HK-2 (cell line): ENCODE measurements at regions not wholly inside any gene's neighbourhood (a gene's known extent, or its start where the extent isn't known, plus 50 kb on each side); places are given as distances from the start of the nearest gene placed in this dataset.

Source experiments
- DNase-seq: peaks from one replicate; pipeline ENCODE4 v3.0.0-alpha.2; 2018; ENCODE audit not compliant: unreplicated experiment

DNA sequence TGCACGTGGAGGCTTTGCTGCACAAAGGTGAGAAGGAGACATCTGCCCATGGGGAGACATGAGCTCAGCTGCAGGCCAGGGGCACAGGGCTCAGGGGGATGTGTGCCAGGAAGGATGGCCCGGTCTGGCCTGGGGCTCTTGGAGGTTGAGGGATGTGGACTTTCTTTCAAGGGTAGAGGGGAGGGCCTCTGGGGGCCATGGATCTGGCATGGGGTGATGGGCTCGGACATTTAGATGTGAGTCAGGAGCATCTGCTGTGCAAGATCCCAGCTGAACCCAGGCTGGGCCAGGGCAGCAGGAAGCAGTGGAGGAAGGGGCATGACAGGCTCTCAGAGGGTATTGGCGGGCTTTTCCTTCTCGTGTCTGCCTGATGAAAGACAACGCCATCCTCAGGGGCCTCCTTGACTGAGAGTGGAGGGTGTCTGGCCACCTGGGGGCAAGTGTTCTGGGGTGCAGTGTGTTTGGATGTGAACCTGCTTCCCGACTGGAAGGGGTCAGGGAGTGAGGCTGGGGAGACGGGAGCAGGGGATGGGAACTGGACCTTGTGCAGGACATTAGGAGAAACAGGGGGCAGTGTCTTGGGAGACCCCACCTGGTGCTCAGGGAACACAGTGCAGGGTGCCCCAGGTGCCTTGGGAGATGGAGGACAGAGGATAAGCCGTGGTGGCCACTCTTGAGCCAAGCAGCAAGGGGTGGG is 156.1 kb downstream of the ERMARD start:
- DNase-seq: no peak

DNA sequence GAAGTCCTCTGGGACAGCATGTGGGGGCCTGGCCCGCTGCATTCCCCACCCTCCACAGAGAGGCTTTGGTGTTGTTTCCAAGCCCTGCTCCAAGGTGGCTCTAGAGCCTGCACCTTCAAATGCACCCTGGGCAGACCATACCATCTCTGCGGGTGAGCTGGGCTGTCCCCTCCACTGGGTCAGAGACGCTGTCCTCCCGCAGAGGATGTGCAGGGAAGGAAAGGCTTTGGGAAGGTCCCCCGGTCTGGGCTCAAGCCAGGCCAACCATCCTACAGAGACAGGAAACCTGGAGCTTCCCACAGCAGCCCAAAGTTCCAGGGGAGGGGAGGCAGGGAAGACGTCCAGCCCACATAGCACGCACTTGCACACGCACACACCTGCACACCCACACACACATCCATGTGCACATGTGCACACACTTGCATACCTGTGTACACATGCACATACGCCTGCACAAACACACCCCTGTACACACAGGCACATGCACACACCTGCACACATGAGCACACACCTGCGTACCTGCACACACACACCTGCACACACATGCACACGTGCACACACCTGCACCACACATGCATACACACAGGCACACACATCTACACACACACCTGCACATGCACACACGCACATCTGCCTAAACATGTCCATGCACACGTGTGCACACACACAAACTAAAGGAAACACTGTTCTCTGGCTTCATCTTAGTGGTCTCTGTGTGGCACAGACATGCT is 155.4 kb downstream of the ERMARD start:
- DNase-seq: no peak

DNA sequence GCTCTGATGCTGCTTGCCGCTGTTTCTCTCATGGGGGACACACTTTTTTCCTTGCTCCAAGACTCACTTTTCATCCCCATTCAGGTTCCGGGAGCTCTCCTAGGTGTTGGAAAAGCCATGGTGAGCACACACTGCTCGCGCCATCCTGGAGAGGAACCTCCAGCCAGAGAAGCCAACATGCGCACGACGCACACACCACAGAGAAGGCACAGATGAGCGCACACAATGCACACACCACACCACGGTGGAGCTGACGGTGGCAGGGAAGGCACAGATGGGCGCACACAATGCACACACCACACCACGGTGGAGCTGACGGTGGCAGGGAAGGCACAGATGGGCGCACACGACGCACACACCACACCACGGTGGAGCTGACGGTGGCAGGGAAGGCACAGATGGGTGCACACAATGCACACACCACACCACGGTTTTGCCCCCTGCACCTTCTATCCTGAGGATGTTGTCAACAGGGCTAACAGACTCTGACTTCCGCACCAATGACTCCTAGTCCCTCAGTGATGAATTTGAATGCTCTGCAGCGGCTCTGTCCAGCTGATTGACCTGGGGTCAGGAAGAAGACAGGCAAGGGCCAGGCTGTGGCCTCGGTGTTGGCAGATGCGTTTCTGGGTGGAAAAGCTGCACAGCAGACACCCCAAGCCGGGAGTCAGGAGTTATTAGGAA is 154.7 kb downstream of the ERMARD start:
- DNase-seq: no peak

DNA sequence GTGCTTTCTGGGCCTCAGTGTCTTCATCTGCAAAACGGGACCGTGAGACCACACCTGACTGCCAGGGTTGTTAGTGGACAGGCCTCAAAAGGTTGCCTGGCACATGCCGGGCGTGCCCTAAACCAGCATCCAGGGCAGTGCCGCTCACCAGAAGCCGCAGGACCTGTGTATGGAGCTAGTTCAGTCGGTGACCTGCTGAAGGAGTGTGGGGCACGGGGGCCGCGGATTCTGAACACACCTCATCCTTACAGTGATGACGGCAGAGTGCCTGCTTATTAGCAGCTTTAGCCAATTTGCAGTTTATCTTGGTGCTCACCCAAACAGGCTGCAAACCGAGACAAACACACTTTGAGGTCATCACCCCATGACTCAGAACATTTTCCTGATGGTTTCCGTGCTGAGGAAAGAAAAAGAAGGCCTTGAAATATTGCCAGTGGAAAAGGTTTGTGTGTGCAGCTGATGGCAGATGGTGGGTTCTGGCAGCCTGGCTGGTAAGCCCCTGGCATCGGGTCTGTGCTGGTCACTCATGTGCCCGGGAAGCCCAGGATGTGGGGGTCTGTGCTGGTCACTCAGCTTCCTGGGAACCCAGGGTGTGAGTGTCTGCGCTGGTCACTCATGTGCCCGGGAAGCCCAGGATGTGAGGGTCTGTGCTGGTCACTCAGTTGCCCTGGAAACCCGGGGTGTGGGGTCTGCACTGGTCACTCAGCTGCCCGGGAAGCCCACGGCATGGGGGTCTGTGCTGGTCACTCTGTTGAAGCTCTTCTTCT is 153.8 kb downstream of the ERMARD start:
- DNase-seq: no peak

DNA sequence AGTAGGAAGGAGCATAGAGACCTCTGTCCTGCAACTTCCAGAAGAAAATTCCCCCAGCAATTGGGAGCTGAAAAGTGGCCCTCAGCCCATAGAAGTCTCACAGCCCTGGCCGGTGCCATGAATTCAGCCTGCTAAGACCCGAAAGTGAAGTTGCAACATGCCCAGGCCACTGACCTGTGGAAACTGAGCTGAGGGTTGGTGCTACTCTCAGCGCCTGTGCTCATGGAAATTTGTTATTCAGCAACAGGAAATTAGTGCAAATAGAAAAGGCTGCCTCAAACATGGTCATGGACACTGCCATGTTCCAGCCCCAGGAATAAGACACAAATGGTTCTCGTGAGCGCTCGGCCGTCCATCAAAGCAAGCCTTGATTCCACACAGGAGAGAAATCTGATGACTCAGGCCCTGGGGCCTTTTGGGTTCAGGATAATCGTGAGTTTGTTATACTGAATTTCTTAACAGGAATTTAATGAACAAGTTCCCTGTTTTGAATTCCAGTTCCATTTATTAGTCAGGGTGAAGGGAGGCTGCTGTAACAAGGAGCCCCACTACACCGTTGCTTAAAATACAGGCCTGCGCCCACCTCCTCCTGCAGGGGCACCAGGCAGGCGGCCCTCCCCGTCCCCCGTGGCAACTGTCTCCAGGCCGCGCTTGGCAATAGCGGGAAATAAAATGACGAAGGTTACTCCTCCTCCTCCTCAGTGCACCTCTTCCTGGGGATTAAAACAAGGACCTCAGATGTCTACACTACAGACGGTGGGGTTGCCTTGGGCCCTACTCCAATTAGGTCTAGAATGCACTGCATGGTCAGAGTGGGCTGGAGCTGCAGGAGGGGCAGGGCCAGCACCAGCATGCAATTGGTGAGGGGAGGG is 152.9 kb downstream of the ERMARD start:
- DNase-seq: no peak

DNA sequence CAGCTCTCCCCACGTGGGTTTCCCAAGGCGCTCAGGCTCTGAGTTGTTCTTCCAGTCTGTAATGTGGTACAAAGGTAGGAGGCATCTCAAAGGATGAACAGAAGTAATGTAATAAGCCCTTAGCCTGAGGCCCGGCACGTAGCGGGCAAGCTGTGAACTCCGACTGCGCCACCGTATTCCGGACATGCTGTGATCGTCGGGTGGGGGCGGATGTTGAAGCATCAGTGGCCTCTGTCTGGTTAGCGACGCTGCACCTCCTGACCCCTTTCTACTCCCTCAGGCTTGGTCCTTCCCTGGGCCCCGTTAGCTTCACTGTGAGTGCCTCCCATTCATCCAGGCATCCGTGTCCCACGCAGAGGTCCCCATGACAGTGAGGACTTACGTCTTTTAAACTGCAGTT is 151.7 kb downstream of the ERMARD start:
- no peak for DNase-seq

DNA sequence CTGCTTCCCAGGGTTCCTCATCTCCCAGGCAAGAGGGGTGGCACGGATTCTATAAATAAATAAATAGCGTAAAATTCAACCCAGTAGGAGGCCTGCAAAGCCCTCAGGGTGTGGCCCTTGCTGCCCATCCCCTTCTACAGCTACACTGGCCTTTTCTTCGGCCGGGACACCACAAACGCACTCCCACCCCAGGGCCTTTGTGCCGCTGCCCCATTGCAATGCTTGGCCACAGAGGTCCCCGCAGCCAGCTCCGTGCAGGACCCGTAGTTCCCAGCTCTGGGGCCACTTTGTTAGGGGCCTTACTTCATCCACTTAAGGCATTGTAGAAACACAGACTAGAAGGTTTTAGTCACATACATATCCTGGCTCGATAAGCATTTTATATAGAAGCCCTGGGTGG is 151.2 kb downstream of the ERMARD start:
- no peak for DNase-seq

DNA sequence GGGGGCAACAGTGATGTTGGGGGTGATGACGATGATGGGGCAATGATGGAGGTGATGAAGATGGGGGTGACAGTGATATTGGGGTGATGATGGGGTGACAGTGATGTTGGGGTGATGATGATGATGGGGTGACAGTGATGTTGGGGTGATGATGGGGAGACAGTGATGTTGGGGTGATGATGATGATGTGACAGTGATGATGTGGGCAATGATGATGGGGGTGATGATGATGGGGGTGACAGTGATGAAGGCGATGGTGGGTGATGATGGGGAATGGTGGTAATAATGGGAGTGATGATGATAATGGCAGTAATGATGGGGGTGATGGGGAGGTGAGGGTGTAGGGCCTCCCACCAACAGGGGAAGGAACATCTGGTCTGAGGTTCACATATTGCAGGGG is 150.6 kb downstream of the ERMARD start:
- DNase-seq: no peak

DNA sequence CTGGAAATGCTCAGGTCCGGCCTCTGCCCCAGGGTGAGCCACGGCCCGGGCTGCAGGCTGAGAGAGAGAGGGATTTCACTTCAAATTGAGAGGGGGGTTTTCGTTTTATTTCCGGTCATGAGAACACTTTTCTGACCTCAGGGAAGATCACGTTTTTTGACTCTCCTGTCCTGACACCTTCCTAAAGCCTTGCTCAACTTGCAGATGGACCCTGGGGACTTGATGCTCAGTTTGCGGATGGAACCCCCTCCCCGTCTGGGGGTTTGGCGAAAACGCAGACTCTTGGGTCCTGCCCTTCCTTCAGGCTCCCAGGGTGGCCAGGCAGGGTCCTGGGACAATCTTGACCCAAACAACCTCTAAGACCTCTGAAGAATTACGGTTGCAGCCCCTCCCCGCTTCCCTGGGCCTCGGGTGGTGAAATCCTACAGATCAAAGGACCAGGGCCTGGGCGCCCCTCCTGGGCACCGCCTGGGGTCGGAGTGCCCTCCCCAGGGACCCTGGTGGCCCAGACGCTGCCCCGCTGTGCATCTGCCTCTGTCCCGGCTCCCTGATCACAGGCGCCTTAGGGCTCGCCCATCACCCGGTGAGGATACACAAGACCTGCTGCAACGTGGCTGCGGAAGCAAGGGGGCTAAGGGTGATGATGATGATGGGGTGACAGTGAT is 148.2 kb downstream of the ERMARD start:
- DNase-seq: no peak

DNA sequence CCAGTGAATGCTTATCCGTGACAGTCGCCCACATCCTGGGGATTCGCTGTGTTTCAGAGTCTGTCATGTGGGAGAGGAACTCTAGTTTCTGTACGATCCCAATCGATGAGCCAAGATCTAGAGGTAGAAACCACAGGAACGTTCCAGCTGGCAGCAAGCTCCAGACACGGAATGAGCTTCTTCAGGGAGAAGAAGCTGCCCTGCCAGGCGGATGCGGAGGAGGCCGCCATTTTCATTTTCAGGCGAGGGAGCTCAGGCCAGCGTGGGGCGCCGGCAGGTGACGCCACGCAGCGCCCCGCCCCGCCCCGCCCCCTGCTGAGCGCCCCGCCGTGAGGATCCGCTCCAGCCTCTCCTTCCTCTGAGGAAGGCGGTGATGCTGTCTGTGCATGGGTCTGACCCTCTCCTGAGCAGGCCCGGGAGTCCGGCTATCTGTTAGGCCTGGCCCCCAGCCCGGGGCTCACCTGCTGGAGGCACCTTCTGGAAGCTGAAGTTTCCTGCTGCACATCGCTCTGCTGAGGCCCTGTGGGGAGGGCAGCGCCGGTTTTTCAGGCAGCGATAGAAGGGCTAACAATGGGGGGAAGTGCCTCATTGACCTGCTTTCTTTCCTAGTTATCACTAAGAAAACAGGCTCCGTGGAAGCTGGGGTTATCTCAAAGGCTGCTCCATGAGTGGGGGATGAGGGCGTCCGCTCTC is 147.5 kb downstream of the ERMARD start:
- no peak for DNase-seq

DNA sequence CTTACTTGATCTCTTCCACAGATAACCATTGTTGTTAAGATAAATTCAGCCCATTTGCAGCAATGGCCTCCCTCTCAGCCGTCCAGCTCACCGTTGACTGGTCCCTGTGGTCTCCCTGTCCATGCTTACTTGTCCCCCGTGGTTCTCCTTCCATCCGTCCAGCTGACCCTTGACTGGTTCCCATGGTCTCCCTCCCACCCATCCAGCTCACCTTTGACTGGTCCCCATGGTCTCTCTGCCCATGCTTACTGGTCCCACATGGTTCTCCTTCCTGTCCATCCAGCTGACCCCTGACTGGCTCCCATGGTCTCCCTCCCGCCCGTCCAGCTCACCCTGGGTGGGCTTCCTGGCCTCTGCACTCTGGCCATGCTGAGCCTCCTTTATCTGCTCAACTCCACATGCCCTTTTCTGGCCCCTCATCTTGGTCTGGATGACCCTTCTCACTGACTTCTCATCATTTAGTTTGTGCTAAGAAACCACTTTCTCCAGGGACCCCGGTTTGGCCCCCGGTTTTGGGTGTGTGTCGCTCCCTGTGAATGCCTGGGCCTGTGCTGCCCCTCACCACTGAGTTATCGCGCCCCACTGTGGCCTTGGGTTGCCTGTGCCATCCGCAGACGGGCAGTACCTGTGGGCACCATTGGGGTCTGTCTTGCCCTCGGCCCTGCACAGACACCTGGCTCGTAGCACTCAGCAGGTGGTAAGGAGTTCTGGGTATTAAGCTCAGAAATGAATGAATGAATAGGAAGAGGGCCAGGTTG is 146.4 kb downstream of the ERMARD start:
- DNase-seq: no peak

DNA sequence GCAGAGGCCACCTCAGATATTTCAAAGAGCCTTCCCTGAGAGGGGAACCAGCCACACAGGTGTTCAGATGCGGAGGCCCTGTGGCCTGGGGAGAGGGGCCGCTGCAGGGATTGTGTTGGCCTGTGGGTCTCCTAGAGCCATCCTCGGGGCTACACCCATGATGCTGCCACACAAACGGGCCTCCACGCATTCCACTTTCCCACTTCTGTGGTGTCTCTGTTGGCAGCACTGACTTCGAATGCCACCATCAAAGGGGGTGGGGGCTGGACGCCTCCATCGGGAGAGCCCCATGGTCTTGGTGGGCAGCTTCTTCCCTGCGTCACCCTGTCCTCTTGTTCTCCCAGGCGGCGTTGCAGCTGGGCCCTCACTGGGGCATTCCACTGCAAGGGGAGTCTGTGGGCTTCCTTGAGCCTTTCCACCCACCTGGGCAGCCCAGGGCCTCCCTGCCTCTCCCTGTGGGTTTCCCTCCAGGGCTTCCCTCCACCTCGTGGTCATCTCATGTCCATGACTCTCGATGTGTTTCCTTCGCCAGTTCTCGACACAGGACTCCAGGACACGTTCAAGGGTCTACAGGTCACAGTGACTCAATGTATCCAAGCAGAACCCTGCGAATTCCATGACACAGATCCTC is 145.5 kb downstream of the ERMARD start:
- DNase-seq: no peak

DNA sequence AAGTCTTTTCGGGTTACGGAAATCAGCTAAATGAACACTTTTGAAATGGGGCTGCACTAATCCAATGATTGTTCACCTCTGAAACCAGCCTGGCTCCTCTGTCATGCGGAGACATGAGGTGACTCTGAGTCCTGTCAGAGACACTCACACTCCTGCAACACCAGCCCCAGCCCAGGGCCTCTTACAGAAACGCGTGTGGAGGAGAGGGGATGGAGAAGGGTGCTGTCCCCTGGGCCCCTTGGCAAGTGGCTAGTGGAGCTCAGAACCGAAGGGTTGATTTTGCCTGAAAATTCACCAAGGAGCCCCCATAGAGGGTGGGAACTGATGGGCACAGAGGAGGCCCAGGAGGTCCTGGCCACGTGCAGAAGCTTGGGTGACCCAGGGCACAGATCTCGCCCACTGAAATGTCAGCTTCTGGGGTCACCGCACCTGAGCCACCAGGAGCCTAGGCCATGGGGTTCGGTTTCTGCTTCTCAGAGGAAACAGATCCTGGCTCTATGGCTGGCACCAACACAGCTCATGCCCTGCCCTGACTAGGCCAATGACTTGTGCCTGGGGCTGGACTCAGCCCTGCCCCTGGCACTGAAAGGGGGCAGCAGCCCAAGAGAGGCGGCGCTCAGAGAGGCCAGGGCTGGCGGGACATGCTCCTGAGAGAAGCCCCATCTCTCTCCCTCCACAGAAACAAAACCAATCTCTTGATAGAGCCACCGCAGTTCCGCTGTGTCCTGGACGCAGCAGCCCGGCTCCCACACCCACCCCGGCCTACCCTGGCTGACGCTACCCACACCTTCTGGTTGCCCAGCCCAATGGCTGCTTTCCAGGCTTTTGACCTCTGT is 144.7 kb downstream of the ERMARD start:
- no peak for DNase-seq

DNA sequence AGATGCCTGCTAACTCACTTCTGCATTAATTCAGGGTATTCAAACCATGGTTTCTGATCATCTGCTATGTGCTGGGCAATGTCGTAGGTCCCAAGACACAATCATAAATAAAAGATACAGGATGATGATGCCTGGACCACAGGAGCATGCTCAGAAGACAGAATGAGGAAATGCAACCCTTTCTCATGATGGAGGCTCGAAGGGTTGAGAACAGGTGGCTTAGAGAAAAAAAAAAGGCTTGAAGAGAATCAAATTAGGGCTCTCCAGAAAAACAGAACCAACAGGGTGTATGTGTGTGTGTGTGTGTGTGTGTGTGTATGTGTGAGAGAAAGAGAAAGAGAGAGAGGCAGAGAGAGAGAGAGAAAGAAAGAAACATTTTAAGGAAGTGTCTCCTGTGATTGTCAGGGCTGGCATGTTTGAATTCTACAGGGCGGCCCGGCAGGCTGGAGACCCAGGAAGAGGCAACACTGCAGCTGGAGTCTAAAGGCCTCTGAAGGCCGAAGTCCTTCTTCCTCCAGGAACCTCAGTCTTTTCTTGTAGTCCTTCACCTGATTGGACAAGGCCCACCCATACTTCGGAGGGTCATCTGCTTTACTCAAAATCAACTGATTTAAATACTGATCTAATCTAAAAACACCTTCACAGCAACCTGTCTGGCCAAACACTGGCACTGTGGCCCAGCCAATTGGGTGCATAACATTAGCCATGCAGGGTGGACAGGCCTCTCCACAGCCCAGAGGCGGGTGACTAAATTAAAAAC is 143.8 kb downstream of the ERMARD start:
- no peak for DNase-seq

DNA sequence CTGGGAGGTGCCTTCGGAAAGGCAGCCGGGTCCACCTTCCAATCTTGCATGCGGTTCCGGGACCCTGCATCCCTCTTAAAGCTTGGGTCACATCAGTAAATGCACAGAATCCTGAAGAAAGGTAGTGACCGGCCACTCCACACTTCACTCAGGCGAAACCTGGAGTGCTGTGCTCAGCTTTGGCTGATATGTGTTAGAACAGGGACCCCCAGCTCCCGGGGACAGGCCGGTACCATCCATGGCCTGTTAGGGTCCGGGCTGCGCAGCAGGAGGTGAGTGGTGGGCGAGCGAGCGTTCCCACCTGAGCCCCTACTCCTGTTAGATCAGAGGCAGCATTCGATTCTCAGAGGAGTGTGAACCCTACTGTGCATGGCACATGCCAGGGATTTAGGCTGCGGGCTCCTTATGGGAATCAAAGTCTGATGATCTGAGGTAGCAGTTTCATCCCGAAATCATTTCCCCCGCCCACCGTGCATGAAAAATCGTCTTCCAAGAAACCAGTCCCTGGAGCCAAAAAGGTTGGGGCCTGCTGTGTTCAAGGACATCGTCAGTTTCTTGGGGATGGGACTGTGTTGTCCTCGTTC is 143.0 kb downstream of the ERMARD start:
- DNase-seq: no peak

DNA sequence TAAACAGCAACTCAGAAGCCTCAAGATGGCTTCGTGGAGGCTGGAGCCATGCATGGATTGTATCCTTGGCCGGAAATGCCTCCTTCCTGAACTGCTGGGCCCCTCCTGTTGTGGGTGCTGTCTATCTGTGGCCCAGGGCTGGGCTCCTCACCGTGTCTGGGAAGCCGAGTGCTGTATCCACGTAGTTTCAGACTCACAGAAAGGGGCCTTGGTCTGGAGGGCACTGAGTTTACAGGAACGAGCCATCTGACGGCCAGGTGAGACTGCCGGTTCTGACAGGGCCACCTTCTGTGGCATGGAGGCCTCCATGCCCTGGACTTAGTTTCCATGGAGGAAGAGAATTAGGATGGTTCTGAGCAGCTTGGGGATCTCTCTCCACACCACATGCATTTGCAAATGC is 142.2 kb downstream of the ERMARD start:
- DNase-seq: no peak

DNA sequence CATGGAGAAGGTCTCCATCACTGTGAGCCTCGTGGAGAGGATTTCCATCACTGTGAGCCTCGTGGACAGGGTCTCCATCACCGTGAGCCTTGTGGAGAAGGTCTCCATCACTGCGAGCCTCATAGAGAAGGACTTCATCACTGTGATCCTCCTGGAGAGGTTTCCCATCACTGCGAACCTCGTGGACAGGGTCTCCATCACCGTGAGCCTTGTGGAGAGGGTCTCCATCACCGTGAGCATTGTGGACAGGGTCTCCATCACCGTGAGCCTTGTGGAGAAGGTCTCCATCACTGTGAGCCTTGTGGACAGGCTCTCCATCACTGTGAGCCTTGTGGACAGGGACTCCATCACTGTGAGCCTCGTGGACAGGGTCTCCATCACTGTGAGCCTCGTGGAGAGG is 140.4 kb downstream of the ERMARD start:
- no peak for DNase-seq
